Thyroid gland (tissue), 4 donors: ENCODE measurements at regions not wholly inside any gene's neighbourhood (a gene's known extent, or its start where the extent isn't known, plus 50 kb on each side); places are given as distances from the start of the nearest gene placed in this dataset.

Experiments
- DNase-seq, 2 donors: peaks; one replicate each; pipeline ENCODE4 v3.0.0-alpha.2; 2019
- H3K27ac ChIP-seq, 3 donors: fragments of 200-600 bp; sonication (generic); 1 replicate in 2 of 3; 2 replicates in 1 of 3; pipeline ENCODE4 v1.5.1; 2016 to 2019; ENCODE audit warnings: mild to moderate bottlenecking in 1 of 3, moderate library complexity in 1 of 3
- H3K27me3 ChIP-seq: fragments of 200-600 bp; sonication (generic); one replicate; pipeline ENCODE4 v1.5.1; 2019
- H3K36me3 ChIP-seq, 2 donors: fragments of 200-600 bp; sonication (generic); one replicate each; pipeline ENCODE4 v1.5.1; 2016 to 2019
- H3K4me1 ChIP-seq, 2 donors: fragments of 200-600 bp; sonication (generic); one replicate each; pipeline ENCODE4 v1.5.1; 2017 to 2019
- H3K4me3 ChIP-seq, 3 donors: fragments of 200-600 bp; sonication (generic); replicated peaks in 1 of 3; 1 replicate in 2 of 3; 2 replicates in 1 of 3; pipeline ENCODE4 v1.5.1; 2016; ENCODE audit warnings: mild to moderate bottlenecking in 1 of 3
- H3K9me3 ChIP-seq: fragments of 200-600 bp; sonication (generic); one replicate; pipeline ENCODE4 v1.5.1; 2017
- CTCF ChIP-seq, 6 experiments: fragments of 200-600 bp in 3 of 6; fragments of 450-650 bp in 3 of 6; sonication (generic) in 3 of 6; IDR thresholded peaks; one replicate each; pipeline ENCODE4 v1.5.1; 2016 to 2019; ENCODE audit warnings: antibody characterized with exemption in 6 of 6, mild to moderate bottlenecking in 2 of 6, inconsistent platforms in 1 of 6, moderate library complexity in 1 of 6
- POLR2A ChIP-seq, 2 donors: fragments of 450-650 bp; IDR thresholded peaks; one replicate each; pipeline ENCODE4 v1.6.1; 2017; ENCODE audit warnings: antibody characterized with exemption in 2 of 2, mild to moderate bottlenecking in 2 of 2, moderate library complexity in 1 of 2
- WGBS, 2 donors: methylation state at CpG; one replicate each; pipeline ENCODE4 v1.1.5; 2017; 5-methylcytosine and 5-hydroxymethylcytosine counted together
- intact Hi-C: fragments of 100-400 bp; cut with DNase I; formaldehyde crosslinking; loops from one replicate; pipeline ENCODE4 v1.15.1; 2023

- H3K4me3 ChIP-seq = no peak overlapping the region
- H3K27ac ChIP-seq = no peak overlapping the region
- no peaks in the 10 kb centered on the region for H3K4me1 ChIP-seq
- 94 to 95% methylated on average over 1 of the region's 1 CpG for WGBS, 2 donors
- intact Hi-C loops = no loop called here
- no peaks in the 10 kb centered on the region for H3K9me3 ChIP-seq
- no peaks in the 10 kb centered on the region for H3K27me3 ChIP-seq
- no peak for DNase-seq
- TF ChIP-seq POLR2A (IDR thresholded peaks at IDR 0.05) (no peak), CTCF (IDR thresholded peaks at IDR 0.05) (no peak)
- H3K36me3 ChIP-seq = no peaks in the 10 kb centered on the region
Observed at GRCh38 chr12:45637706-45638105, 91.8 kb upstream of the ARID2 start.

- no peak for DNase-seq
- WGBS, 2 donors = 79 to 95% methylated on average over 1 of the region's 1 CpG
- intact Hi-C loops = no loop called here
Observed at GRCh38 chr12:45638386-45638785, 91.1 kb upstream of the ARID2 start.

GRCh38 chr12:45644541-45644940, 85.0 kb upstream of the ARID2 start:
- TF ChIP-seq POLR2A (IDR thresholded peaks at IDR 0.05) = no peak
- no peak for TF ChIP-seq CTCF (IDR thresholded peaks at IDR 0.05)
- intact Hi-C loops = no loop called here
- DNase-seq = no peak
- WGBS, 2 donors = 23 to 42% methylated on average over 1 of the region's 1 CpG
- no peaks in the 10 kb centered on the region for H3K27me3 ChIP-seq
- no peak overlapping the region for H3K27ac ChIP-seq
- no peak overlapping the region for H3K4me3 ChIP-seq
- no peaks in the 10 kb centered on the region for H3K36me3 ChIP-seq
- no peaks in the 10 kb centered on the region for H3K9me3 ChIP-seq
- H3K4me1 ChIP-seq = no peaks in the 10 kb centered on the region

More at GRCh38 chr12:45638386-45638785, 91.1 kb upstream of the ARID2 start:
- no peaks in the 10 kb centered on the region for H3K4me1 ChIP-seq
- no peaks in the 10 kb centered on the region for H3K36me3 ChIP-seq
- H3K27me3 ChIP-seq = no peaks in the 10 kb centered on the region
- H3K9me3 ChIP-seq = no peaks in the 10 kb centered on the region
- H3K4me3 ChIP-seq = no peak overlapping the region
- no peak for TF ChIP-seq CTCF (IDR thresholded peaks at IDR 0.05)
- TF ChIP-seq POLR2A (IDR thresholded peaks at IDR 0.05) = no peak
- no peak overlapping the region for H3K27ac ChIP-seq

GRCh38 chr12:45646851-45647581, 82.5 kb upstream of the ARID2 start:
- intact Hi-C loops = no loop called here
- Histone ChIP-seq H3K27ac (no peak overlapping the region), H3K4me1 (no peaks in the 10 kb centered on the region), H3K4me3 (no peak overlapping the region), H3K36me3 (no peaks in the 10 kb centered on the region), H3K9me3 (no peaks in the 10 kb centered on the region), H3K27me3 (no peaks in the 10 kb centered on the region)
- no peak for DNase-seq
- TF ChIP-seq CTCF (IDR thresholded peaks at IDR 0.05) (no peak), POLR2A (IDR thresholded peaks at IDR 0.05) (no peak)
- WGBS, 2 donors = 84 to 85% methylated on average over 4 of the region's 4 CpGs

GRCh38 chr12:45648070-45648469, 81.4 kb upstream of the ARID2 start:
- Histone ChIP-seq H3K4me3 (no peak overlapping the region), H3K27ac (no peak overlapping the region), H3K27me3 (no peaks in the 10 kb centered on the region), H3K36me3 (no peaks in the 10 kb centered on the region), H3K4me1 (no peaks in the 10 kb centered on the region), H3K9me3 (no peaks in the 10 kb centered on the region)
- intact Hi-C loops = no loop called here
- no peak for DNase-seq
- no peak for TF ChIP-seq POLR2A (IDR thresholded peaks at IDR 0.05)
- WGBS, 2 donors = 95 to 100% methylated on average over 3 of the region's 3 CpGs
